ENCODE measurements at regions not wholly inside any gene's neighbourhood (a gene's known extent, or its start where the extent isn't known, plus 50 kb on each side); places are given as distances from the start of the nearest gene placed in this dataset.

- no peaks in the 10 kb centered on the region for H3K27me3 ChIP-seq (ENCODE audit: control insufficient read depth, insufficient read depth, low read length)
- no peak for TF ChIP-seq EZH2 (IDR thresholded peaks at IDR 0.05; ENCODE audit: low read length, missing control alignments)
- TF ChIP-seq, protein P1, sequence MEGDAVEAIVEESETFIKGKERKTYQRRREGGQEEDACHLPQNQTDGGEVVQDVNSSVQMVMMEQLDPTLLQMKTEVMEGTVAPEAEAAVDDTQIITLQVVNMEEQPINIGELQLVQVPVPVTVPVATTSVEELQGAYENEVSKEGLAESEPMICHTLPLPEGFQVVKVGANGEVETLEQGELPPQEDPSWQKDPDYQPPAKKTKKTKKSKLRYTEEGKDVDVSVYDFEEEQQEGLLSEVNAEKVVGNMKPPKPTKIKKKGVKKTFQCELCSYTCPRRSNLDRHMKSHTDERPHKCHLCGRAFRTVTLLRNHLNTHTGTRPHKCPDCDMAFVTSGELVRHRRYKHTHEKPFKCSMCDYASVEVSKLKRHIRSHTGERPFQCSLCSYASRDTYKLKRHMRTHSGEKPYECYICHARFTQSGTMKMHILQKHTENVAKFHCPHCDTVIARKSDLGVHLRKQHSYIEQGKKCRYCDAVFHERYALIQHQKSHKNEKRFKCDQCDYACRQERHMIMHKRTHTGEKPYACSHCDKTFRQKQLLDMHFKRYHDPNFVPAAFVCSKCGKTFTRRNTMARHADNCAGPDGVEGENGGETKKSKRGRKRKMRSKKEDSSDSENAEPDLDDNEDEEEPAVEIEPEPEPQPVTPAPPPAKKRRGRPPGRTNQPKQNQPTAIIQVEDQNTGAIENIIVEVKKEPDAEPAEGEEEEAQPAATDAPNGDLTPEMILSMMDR (conservative IDR thresholded peaks at IDR 0.05 in 1 of 2, IDR thresholded peaks at IDR 0.05 in 1 of 2; ENCODE audit: low read depth in 1 of 2, low read length in 2 of 2) = no peak
- no peaks in the 10 kb centered on the region for H4K20me1 ChIP-seq (ENCODE audit: control insufficient read depth, extremely low read depth, insufficient read depth, low read length)
- DNase-seq (ENCODE audit: low read depth in 2 of 2) = peak in 1 of 2 donors; percentile 4
- peaks cover 2% of the 10 kb centered on the region for H3K4me1 ChIP-seq (ENCODE audit: control insufficient read depth, extremely low read depth, insufficient read depth, low read length)
- H2AFZ ChIP-seq (ENCODE audit: low read length) = no peak overlapping the region
- H3K79me2 ChIP-seq (ENCODE audit: control insufficient read depth, insufficient read depth, low read length) = no peaks in the 10 kb centered on the region
- H3K9me3 ChIP-seq (ENCODE audit: control insufficient read depth, insufficient read depth, low read depth, low read length) = no peaks in the 10 kb centered on the region
- H3K9ac ChIP-seq (ENCODE audit: insufficient read depth, low read length) = no peak overlapping the region
- H3K4me2 ChIP-seq (ENCODE audit: extremely low read depth, insufficient read depth, low read length) = no peak overlapping the region
- H3K36me3 ChIP-seq (ENCODE audit: control insufficient read depth, insufficient read depth, low read length) = no peaks in the 10 kb centered on the region
- H3K27ac ChIP-seq (ENCODE audit: insufficient read depth, low read length) = no peak overlapping the region
- no peak overlapping the region for H3K4me3 ChIP-seq (replicated peaks in 1 of 4; ENCODE audit: control extremely low read depth in 1 of 4, insufficient read depth in 1 of 4, low read depth in 3 of 4, low read length in 4 of 4)
These were observed 281.1 kb upstream of the ANKRD55 start for GRCh38 chr5:56514245-56514644.

- no peak for DNase-seq (ENCODE audit: low read depth in 2 of 2)
- no peak overlapping the region for H3K27ac ChIP-seq (ENCODE audit: insufficient read depth, low read length)
- no peaks in the 10 kb centered on the region for H4K20me1 ChIP-seq (ENCODE audit: control insufficient read depth, extremely low read depth, insufficient read depth, low read length)
- no peaks in the 10 kb centered on the region for H3K36me3 ChIP-seq (ENCODE audit: control insufficient read depth, insufficient read depth, low read length)
- H3K9ac ChIP-seq (ENCODE audit: insufficient read depth, low read length) = no peak overlapping the region
- no peaks in the 10 kb centered on the region for H3K9me3 ChIP-seq (ENCODE audit: control insufficient read depth, insufficient read depth, low read depth, low read length)
- H3K79me2 ChIP-seq (ENCODE audit: control insufficient read depth, insufficient read depth, low read length) = no peaks in the 10 kb centered on the region
- H3K4me2 ChIP-seq (ENCODE audit: extremely low read depth, insufficient read depth, low read length) = no peak overlapping the region
- H2AFZ ChIP-seq (ENCODE audit: low read length) = no peak overlapping the region
- no peak overlapping the region for H3K4me3 ChIP-seq (replicated peaks in 1 of 4; ENCODE audit: control extremely low read depth in 1 of 4, insufficient read depth in 1 of 4, low read depth in 3 of 4, low read length in 4 of 4)
- H3K27me3 ChIP-seq (ENCODE audit: control insufficient read depth, insufficient read depth, low read length) = no peaks in the 10 kb centered on the region
- no peak for TF ChIP-seq EZH2 (IDR thresholded peaks at IDR 0.05; ENCODE audit: low read length, missing control alignments)
- TF ChIP-seq, protein P1 (conservative IDR thresholded peaks at IDR 0.05 in 1 of 2, IDR thresholded peaks at IDR 0.05 in 1 of 2; ENCODE audit: low read depth in 1 of 2, low read length in 2 of 2) = no peak
- H3K4me1 ChIP-seq (ENCODE audit: control insufficient read depth, extremely low read depth, insufficient read depth, low read length) = peaks cover 2% of the 10 kb centered on the region
These were observed 280.0 kb upstream of the ANKRD55 start for GRCh38 chr5:56513141-56513540.

DNA sequence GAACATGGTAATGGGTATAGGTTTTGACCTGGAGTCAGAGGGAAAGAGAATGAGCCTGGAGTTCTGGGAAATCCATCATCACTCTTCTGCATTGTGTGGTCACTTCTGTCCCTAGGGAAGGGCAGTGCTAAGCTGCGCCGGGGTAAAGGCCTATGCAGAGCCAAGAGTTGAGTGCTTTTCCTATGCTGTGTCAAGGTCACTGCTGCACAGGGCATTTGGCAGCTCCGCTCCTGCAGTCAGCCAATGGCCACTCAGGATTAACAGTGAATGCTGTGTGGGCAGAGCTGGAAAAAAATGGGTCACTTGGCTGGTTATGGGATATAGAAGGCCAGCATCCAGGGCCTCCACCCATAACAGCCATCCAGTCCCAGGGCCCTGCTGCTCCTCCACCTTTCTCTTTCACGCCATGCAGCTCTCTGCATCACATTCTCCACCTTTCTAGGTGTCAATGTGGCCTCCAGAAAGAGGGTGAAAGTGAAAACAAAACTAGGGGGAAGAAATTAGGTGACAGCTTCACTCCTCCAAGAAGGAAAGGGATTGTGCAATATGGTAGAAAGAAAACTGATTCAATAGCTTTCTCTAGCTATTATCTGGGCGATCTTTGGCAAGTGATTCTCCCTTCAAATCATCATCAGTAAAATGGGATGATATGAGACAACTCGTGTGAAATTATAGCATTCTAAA is 279.3 kb upstream of the ANKRD55 start:
- no peak for TF ChIP-seq EZH2 (IDR thresholded peaks at IDR 0.05; ENCODE audit: low read length, missing control alignments)
- TF ChIP-seq, protein P1 (conservative IDR thresholded peaks at IDR 0.05 in 1 of 2, IDR thresholded peaks at IDR 0.05 in 1 of 2; ENCODE audit: low read depth in 1 of 2, low read length in 2 of 2) = no peak
- Histone ChIP-seq H3K36me3 (ENCODE audit: control insufficient read depth, insufficient read depth, low read length) (no peaks in the 10 kb centered on the region), H3K4me1 (ENCODE audit: control insufficient read depth, extremely low read depth, insufficient read depth, low read length) (peaks cover 2% of the 10 kb centered on the region), H4K20me1 (ENCODE audit: control insufficient read depth, extremely low read depth, insufficient read depth, low read length) (no peaks in the 10 kb centered on the region), H3K27ac (ENCODE audit: insufficient read depth, low read length) (no peak overlapping the region), H3K79me2 (ENCODE audit: control insufficient read depth, insufficient read depth, low read length) (no peaks in the 10 kb centered on the region), H3K27me3 (ENCODE audit: control insufficient read depth, insufficient read depth, low read length) (no peaks in the 10 kb centered on the region), H2AFZ (ENCODE audit: low read length) (no peak overlapping the region), H3K9ac (ENCODE audit: insufficient read depth, low read length) (no peak overlapping the region), H3K9me3 (ENCODE audit: control insufficient read depth, insufficient read depth, low read depth, low read length) (no peaks in the 10 kb centered on the region), H3K4me2 (ENCODE audit: extremely low read depth, insufficient read depth, low read length) (no peak overlapping the region), H3K4me3 (replicated peaks in 1 of 4; ENCODE audit: control extremely low read depth in 1 of 4, insufficient read depth in 1 of 4, low read depth in 3 of 4, low read length in 4 of 4) (no peak overlapping the region)
- DNase-seq (ENCODE audit: low read depth in 2 of 2) = no peak

Data from fibroblast of lung (primary cell).